SU-DHL-6 (cell line): ENCODE measurements at regions not wholly inside any gene's neighbourhood (a gene's known extent, or its start where the extent isn't known, plus 50 kb on each side); places are given as distances from the start of the nearest gene placed in this dataset.

ENCODE experiments used
- H2AFZ ChIP-seq: fragments of 200-600 bp; sonication (generic); 2 replicates; pipeline ENCODE4 v1.6.1; 2014; ENCODE audit warnings: low read depth, mild to moderate bottlenecking, moderate library complexity, mixed read lengths, antibody characterized with exemption, low read length; ENCODE audit not compliant: severe bottlenecking
- H3F3A ChIP-seq: fragments of 200-600 bp; shearing (Covaris generic); 2 replicates; pipeline ENCODE4 v1.6.0; 2016; ENCODE audit warnings: antibody characterized with exemption, mild to moderate bottlenecking; ENCODE audit not compliant: insufficient read depth
- H3K27ac ChIP-seq: fragments of 200-600 bp; sonication (generic); 2 replicates; pipeline ENCODE4 v1.5.1; 2016; ENCODE audit warnings: low read depth, mild to moderate bottlenecking, low read length, moderate library complexity, mixed read lengths
- H3K27me3 ChIP-seq: fragments of 200-600 bp; sonication (generic), shearing (Covaris generic); 2 replicates; pipeline ENCODE4 v1.6.0; 2014; ENCODE audit warnings: mild to moderate bottlenecking, low read length
- H3K36me3 ChIP-seq: fragments of 200-600 bp; sonication (generic); 2 replicates; pipeline ENCODE4 v1.6.1; 2014; ENCODE audit warnings: mild to moderate bottlenecking, low read length, mixed read lengths
- H3K4me2 ChIP-seq: fragments of 300-600, 200-600 bp; shearing (Covaris generic), sonication (generic); 2 replicates; pipeline ENCODE4 v1.6.0; 2014; ENCODE audit warnings: low read length, low read depth, mild to moderate bottlenecking; ENCODE audit not compliant: poor library complexity, severe bottlenecking
- H3K4me3 ChIP-seq: fragments of 200-600 bp; sonication (generic); 2 replicates; pipeline ENCODE4 v1.5.1; 2014; ENCODE audit warnings: antibody characterized with exemption, low read length, mild to moderate bottlenecking, mixed read lengths; ENCODE audit not compliant: insufficient read depth, poor library complexity, severe bottlenecking
- H3K79me2 ChIP-seq: fragments of 200-600 bp; sonication (generic); 2 replicates; pipeline ENCODE4 v1.6.1; 2014; ENCODE audit warnings: mild to moderate bottlenecking, low read length, moderate library complexity; ENCODE audit not compliant: insufficient read depth
- H3K9ac ChIP-seq: fragments of 200-600 bp; sonication (generic); 2 replicates; pipeline ENCODE4 v1.7.0; 2014; ENCODE audit warnings: mild to moderate bottlenecking, low read length
- H3K9me2 ChIP-seq: fragments of 200-600 bp; sonication (generic); replicated peaks from 2 replicates; pipeline ENCODE4 v1.6.1; 2014; ENCODE audit warnings: low read length; ENCODE audit not compliant: insufficient read depth
- H3K9me3 ChIP-seq: fragments of 200-600 bp; sonication (generic); 2 replicates; pipeline ENCODE4 v1.6.1; 2014; ENCODE audit warnings: low read length, mixed read lengths; ENCODE audit not compliant: insufficient read depth
- H4K20me1 ChIP-seq: fragments of 200-600 bp; sonication (generic); 2 replicates; pipeline ENCODE4 v1.6.1; 2014; ENCODE audit warnings: low read depth, mild to moderate bottlenecking, antibody characterized with exemption, low read length, moderate library complexity, mixed read lengths
- CTCF ChIP-seq: fragments of 200-600 bp; sonication (generic); IDR thresholded peaks from one replicate; pipeline ENCODE4 v1.5.1; 2017; ENCODE audit warnings: antibody characterized with exemption, mild to moderate bottlenecking, low read length, moderate library complexity; ENCODE audit not compliant: insufficient read depth, poor library complexity, severe bottlenecking
- EZH2phosphoT487 ChIP-seq: fragments of 200-600 bp; sonication (generic), shearing (Covaris generic); conservative IDR thresholded peaks from 2 replicates; pipeline ENCODE4 v1.6.1; 2018; ENCODE audit warnings: mild to moderate bottlenecking, antibody characterized with exemption, low read length, moderate library complexity, mixed read lengths

GRCh38 chr2:64730551-64731262 is 77.0 kb upstream of the SERTAD2 start:
- Histone ChIP-seq H3K9ac (peak overlapping the region; percentile 57), H3F3A (peaks cover 32% of the 10 kb centered on the region), H3K9me2 (no peaks in the 10 kb centered on the region), H3K9me3 (no peaks in the 10 kb centered on the region), H4K20me1 (no peaks in the 10 kb centered on the region), H3K27me3 (no peaks in the 10 kb centered on the region), H3K79me2 (peaks cover 5% of the 10 kb centered on the region; the same call in 1 of the 2 replicates), H3K36me3 (no peaks in the 10 kb centered on the region), H3K27ac (peak overlapping the region; percentile 94), H2AFZ (peak overlapping the region; percentile 22), H3K4me3 (peak overlapping the region; percentile 31), H3K4me2 (peak overlapping the region; percentile 71)
- no peak for TF ChIP-seq CTCF
- no peak for TF ChIP-seq EZH2phosphoT487

GRCh38 chr2:64731263-64731643 is 77.5 kb upstream of the SERTAD2 start:
- H4K20me1 ChIP-seq: no peaks in the 10 kb centered on the region
- TF ChIP-seq CTCF: no peak
- TF ChIP-seq EZH2phosphoT487: no peak
- peak overlapping the region; percentile 71 for H3K4me2 ChIP-seq
- no peaks in the 10 kb centered on the region for H3K36me3 ChIP-seq
- H3K4me3 ChIP-seq: peak overlapping the region; percentile 31
- peak overlapping the region; percentile 57 for H3K9ac ChIP-seq
- no peaks in the 10 kb centered on the region for H3K9me2 ChIP-seq
- H3K79me2 ChIP-seq: peaks cover 5% of the 10 kb centered on the region; the same call in 1 of the 2 replicates
- no peaks in the 10 kb centered on the region for H3K27me3 ChIP-seq
- H2AFZ ChIP-seq: peak overlapping the region; percentile 22
- peaks cover 32% of the 10 kb centered on the region for H3F3A ChIP-seq
- no peaks in the 10 kb centered on the region for H3K9me3 ChIP-seq
- H3K27ac ChIP-seq: peak overlapping the region; percentile 94

- H3K36me3 ChIP-seq: no peaks in the 10 kb centered on the region
- peak overlapping the region; percentile 71 for H3K4me2 ChIP-seq
- H3K4me3 ChIP-seq: peak overlapping the region; percentile 31
Measured at GRCh38 chr2:64731746-64732145, 78.0 kb upstream of the SERTAD2 start.

More at GRCh38 chr2:64731746-64732145, 78.0 kb upstream of the SERTAD2 start:
- Histone ChIP-seq H3K27me3 (no peaks in the 10 kb centered on the region), H3K9me3 (no peaks in the 10 kb centered on the region), H3K9me2 (no peaks in the 10 kb centered on the region), H3K9ac (peak overlapping the region; percentile 57), H3K27ac (peak overlapping the region; percentile 94; the same call in 1 of the 2 replicates), H2AFZ (peak overlapping the region; percentile 22), H3K79me2 (peaks cover 5% of the 10 kb centered on the region; the same call in 1 of the 2 replicates), H3F3A (peaks cover 32% of the 10 kb centered on the region), H4K20me1 (no peaks in the 10 kb centered on the region)
- TF ChIP-seq CTCF (no peak), EZH2phosphoT487 (no peak)
